ENCODE measurements at regions not wholly inside any gene's neighbourhood (a gene's known extent, or its start where the extent isn't known, plus 50 kb on each side); places are given as distances from the start of the nearest gene placed in this dataset.

DNA sequence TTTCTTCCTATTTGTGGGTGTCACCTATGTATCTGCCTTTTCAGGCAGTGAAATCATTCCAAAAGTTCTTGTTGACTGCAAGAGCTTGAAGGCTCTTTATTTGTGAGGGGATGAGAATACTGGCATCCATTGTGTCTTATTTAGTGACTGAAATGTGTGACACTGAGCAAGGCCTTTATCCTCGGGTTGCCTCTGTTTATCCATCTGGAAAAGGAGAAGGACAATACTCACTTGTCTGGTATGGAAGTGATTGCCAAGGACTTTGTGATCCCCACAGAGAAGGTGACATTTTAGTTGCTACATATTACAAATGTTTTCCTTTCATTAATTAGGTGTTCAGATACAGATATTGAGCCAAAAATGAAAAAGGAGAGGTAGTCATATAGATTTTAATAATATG is 80.2 kb downstream of the ARRDC3 start:
- TF ChIP-seq POLR2A (IDR thresholded peaks at IDR 0.05) (no peak), POLR2AphosphoS5 (IDR thresholded peaks at IDR 0.05) (no peak), EP300 (IDR thresholded peaks at IDR 0.05) (no peak)
- TF ChIP-seq, protein P1, sequence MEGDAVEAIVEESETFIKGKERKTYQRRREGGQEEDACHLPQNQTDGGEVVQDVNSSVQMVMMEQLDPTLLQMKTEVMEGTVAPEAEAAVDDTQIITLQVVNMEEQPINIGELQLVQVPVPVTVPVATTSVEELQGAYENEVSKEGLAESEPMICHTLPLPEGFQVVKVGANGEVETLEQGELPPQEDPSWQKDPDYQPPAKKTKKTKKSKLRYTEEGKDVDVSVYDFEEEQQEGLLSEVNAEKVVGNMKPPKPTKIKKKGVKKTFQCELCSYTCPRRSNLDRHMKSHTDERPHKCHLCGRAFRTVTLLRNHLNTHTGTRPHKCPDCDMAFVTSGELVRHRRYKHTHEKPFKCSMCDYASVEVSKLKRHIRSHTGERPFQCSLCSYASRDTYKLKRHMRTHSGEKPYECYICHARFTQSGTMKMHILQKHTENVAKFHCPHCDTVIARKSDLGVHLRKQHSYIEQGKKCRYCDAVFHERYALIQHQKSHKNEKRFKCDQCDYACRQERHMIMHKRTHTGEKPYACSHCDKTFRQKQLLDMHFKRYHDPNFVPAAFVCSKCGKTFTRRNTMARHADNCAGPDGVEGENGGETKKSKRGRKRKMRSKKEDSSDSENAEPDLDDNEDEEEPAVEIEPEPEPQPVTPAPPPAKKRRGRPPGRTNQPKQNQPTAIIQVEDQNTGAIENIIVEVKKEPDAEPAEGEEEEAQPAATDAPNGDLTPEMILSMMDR (IDR thresholded peaks at IDR 0.05) = no peak
- ATAC-seq (ENCODE audit: low FRiP score in 2 of 2) = no peak
- no peaks in the 10 kb centered on the region for H3K27me3 ChIP-seq
- no peak overlapping the region for H3K27ac ChIP-seq
- peaks cover 0 to 4% (median 1%) of the 10 kb centered on the region in 4 donors for H3K4me1 ChIP-seq
- H3K4me3 ChIP-seq = no peak overlapping the region
- no peak for DNase-seq
- 73 to 74% methylated on average over 1 of the region's 1 CpG for WGBS, 2 donors
- H3K9me3 ChIP-seq = no peaks in the 10 kb centered on the region
- no peaks in the 10 kb centered on the region for H3K36me3 ChIP-seq

DNA sequence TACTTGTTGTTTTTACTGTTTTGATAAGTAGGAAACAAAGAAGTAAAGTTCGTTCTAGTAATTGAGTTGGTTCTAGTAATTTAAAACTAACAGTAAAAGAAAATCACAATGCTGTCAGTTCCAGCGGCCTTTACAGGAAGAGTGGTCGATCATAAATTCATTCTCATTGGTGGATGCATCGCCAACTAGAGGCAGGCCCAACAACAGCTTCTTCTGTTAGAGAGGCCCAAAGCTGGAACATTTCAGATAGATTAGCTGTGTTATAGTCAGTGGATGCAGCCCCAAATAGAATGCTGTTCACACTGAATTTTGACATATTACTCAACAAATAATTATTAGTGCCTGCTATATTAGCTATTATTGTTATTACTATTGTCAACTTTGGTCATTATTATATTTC is 80.8 kb downstream of the ARRDC3 start:
- no peak for TF ChIP-seq POLR2AphosphoS5 (IDR thresholded peaks at IDR 0.05)
- TF ChIP-seq EP300 (IDR thresholded peaks at IDR 0.05) = no peak
- no peak for TF ChIP-seq POLR2A (IDR thresholded peaks at IDR 0.05)
- TF ChIP-seq, protein P1 (IDR thresholded peaks at IDR 0.05) = no peak
- no peak for ATAC-seq (ENCODE audit: low FRiP score in 2 of 2)
- Histone ChIP-seq H3K4me3 (no peak overlapping the region), H3K27me3 (no peaks in the 10 kb centered on the region), H3K36me3 (no peaks in the 10 kb centered on the region), H3K27ac (peak overlapping the region in 3 of 4 donors; percentile 45 to 67 (median 46)), H3K9me3 (no peaks in the 10 kb centered on the region), H3K4me1 (peaks cover 0 to 4% (median 1%) of the 10 kb centered on the region in 4 donors)
- no peak for DNase-seq
- WGBS, 2 donors = 81 to 94% methylated on average over 4 of the region's 4 CpGs

DNA sequence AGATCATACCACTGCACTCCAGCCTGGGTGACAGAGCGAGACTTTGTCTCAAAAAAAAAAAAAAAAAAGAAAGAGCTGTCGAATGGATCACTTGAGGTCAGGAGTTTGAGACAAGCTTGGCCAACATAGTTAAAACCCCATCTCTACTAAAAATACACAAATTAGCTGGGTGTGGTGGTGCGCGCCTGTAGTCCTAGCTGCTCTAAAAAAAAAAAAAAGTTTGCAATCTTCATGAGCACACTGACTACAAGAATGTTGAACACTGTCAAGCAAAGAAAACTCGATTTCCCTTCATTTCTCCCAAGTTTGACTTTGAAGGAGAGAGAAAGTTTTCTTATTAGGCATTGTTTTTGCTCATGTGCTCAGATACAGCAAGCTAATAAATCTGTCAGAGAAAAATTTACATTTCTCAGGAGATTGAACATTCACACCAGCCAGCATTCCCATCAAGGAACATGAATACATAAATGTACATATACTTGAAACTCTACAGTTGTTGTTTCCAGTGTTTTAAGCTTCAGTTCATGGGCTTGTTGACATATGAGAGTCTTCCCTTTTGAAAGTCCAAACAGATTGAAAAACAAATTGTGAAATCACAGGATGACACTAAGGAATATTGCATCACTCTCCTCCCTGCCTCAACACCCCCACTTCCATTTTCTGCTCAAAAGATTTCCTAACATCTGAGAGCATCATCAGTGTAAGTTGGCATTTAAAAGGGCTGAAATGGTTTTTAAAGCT is 81.8 kb downstream of the ARRDC3 start:
- no peak overlapping the region for H3K4me3 ChIP-seq
- H3K4me1 ChIP-seq = peaks cover 0 to 10% (median 5%) of the 10 kb centered on the region in 4 donors
- TF ChIP-seq EP300 (IDR thresholded peaks at IDR 0.05) = peak in 2 of 4 donors; percentile 68 to 71
- TF ChIP-seq, protein P1 (IDR thresholded peaks at IDR 0.05) = no peak
- no peak for TF ChIP-seq POLR2A (IDR thresholded peaks at IDR 0.05)
- peak in 1 of 2 donors; percentile 90 for TF ChIP-seq POLR2AphosphoS5 (IDR thresholded peaks at IDR 0.05)
- peak in 1 of 2 donors; percentile 67 for ATAC-seq (ENCODE audit: low FRiP score in 2 of 2)
- WGBS, 2 donors = 85 to 93% methylated on average over 5 of the region's 5 CpGs
- H3K36me3 ChIP-seq = no peaks in the 10 kb centered on the region
- no peaks in the 10 kb centered on the region for H3K27me3 ChIP-seq
- DNase-seq = no peak
- no peaks in the 10 kb centered on the region for H3K9me3 ChIP-seq
- H3K27ac ChIP-seq = peak overlapping the region; percentile 38 to 67 (median 46)

- 94 to 100% methylated on average over 2 of the region's 2 CpGs for WGBS, 2 donors
- Histone ChIP-seq H3K4me1 (peaks cover 0 to 11% (median 5%) of the 10 kb centered on the region in 4 donors), H3K27me3 (no peaks in the 10 kb centered on the region), H3K36me3 (no peaks in the 10 kb centered on the region), H3K4me3 (no peak overlapping the region), H3K27ac (no peak overlapping the region), H3K9me3 (no peaks in the 10 kb centered on the region)
- ATAC-seq (ENCODE audit: low FRiP score in 2 of 2) = no peak
- DNase-seq = no peak
- TF ChIP-seq POLR2A (IDR thresholded peaks at IDR 0.05) (no peak), POLR2AphosphoS5 (IDR thresholded peaks at IDR 0.05) (no peak), EP300 (IDR thresholded peaks at IDR 0.05) (no peak)
- TF ChIP-seq, protein P1 (IDR thresholded peaks at IDR 0.05) = no peak
Measured at GRCh38 chr5:91297994-91298393, 85.1 kb downstream of the ARRDC3 start.

All from upper lobe of left lung (tissue), 6 donors.